K562 (cell line): ENCODE measurements at regions not wholly inside any gene's neighbourhood (a gene's known extent, or its start where the extent isn't known, plus 50 kb on each side); places are given as distances from the start of the nearest gene placed in this dataset.

Source experiments
- BRD4 ChIP-seq: fragments of 200-600 bp; sonication (generic); IDR thresholded peaks from 2 replicates; pipeline ENCODE4 v1.6.1; 2017; ENCODE audit warnings: inconsistent platforms
- ZNF584 ChIP-seq: fragments of 200-800 bp; sonication (Bioruptor generic); IDR thresholded peaks from 2 replicates; pipeline ENCODE4 v1.6.1; 2016; ENCODE audit warnings: low read depth, mild to moderate bottlenecking, missing genetic modification characterization, missing compliant biosample characterization
- ZNF707 ChIP-seq: fragments of 250-450 bp; sonication (Bioruptor Pico); conservative IDR thresholded peaks from 2 replicates; pipeline ENCODE4 v1.8.0; 2022; ENCODE audit warnings: inconsistent platforms, mild to moderate bottlenecking, moderate library complexity
- TF ChIP-seq, protein P1 (sequence below): sonication (generic); formaldehyde crosslinking; IDR thresholded peaks from 2 replicates; pipeline ENCODE4 v1.9.0; 2022; ENCODE audit warnings: mild to moderate bottlenecking, missing genetic modification reagents

DNA sequence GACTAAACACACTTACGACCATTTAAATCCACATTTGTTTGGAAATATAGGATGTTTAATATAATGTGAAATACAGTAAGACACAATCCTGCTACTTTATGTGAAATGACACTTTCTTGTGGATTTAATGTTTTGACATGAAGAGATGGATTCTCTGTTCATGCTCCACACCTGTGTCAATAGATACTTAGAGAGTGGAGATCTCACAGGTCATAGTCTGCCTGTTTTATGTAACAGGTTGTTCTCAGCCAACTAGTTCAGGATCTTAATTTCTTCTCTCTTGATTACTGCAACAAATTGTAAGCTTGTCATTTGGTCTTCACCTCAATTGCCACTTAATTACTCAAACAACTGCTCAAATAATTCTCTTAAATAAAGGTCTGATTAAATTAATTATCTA is 1621.2 kb downstream of the PCDH7 start:
- TF ChIP-seq, protein P1, sequence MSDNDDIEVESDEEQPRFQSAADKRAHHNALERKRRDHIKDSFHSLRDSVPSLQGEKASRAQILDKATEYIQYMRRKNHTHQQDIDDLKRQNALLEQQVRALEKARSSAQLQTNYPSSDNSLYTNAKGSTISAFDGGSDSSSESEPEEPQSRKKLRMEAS, result no peak
- TF ChIP-seq ZNF707 (CRISPR knock-in tag) (no peak), ZNF584 (CRISPR knock-in tag) (no peak), BRD4 (no peak)
